HG03457 (cell line): ENCODE measurements at regions not wholly inside any gene's neighbourhood (a gene's known extent, or its start where the extent isn't known, plus 50 kb on each side); places are given as distances from the start of the nearest gene placed in this dataset.

ENCODE experiments used
- ATAC-seq: cut with Tn5 transposase; IDR thresholded peaks from one replicate; pipeline ENCODE4 v1.9.1; 2021; ENCODE audit warnings: moderate number of reproducible peaks; ENCODE audit not compliant: unreplicated experiment

DNA sequence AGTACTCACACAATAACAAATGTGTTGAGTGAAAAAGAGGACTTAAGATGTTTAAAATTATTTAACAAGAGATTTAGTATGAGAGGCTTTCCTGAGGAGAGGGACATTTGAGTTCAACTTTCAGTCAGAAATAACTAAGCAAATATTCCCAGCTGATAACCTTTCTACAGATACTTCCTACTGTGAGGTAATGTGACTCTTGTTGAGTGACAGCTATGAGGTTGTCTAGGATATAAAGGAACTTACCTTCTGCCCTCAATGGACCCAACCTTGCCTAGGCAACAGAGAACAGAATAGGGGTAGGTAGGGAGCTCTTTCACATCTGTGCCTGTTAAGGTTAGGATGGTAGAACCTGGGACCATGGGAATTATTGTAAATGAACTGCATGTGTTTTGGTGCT lies 54.7 kb downstream of the GLUD2 start:
- no peak for ATAC-seq

DNA sequence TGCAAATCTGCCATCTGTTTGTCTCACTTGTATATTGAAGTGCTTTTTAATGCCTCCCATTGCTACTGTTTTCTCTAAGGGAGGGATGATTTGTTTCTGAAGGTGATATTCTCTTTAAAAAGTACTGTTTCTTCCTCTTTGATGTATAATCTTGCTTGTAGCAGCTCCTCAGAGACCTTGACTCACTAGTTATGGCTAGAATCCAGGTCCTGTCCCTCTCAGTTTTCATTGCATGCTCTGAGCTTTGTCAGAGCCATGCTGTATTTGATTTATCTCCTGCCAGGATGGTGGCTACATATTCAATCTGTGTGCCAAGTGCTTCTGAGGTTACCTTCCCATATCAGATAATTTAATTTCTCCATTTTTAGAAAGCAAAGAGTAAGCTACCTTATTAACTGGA lies 56.0 kb downstream of the GLUD2 start:
- ATAC-seq, result no peak

DNA sequence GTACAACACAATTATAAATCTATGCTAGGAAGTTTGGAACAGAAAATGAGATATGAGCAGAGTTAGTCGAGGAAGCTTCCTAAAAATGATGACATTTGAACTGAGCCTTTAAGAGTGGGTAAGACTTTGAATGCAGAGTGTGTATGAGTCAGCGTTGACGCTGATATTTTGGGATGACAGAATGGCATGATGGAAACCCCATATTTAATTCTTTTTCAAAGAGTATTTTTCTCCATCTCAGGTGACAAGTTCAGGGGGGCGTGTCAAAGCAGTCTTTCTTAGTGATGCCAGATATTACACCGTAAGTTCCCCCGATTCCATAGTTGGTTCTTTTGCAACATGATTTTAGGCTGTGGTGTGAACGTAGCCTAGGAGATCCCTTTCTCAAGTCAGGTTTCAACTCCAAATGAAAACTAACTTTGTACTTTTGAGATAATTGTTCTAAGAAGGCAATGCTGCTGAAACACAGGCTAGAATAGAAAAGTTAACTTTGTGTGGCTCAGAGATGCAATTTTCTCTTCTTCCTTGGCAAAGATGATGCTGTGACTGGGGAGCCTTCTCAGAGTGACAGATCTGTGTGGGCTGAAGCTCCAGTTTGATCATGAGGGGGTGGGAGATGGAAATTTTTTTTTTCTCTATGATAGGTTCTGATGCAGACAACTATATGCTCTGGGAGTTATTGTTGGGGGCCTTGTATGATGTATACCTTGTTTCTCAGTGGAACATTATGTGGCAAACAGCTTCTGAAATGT lies 59.2 kb downstream of the GLUD2 start:
- ATAC-seq, result no peak

DNA sequence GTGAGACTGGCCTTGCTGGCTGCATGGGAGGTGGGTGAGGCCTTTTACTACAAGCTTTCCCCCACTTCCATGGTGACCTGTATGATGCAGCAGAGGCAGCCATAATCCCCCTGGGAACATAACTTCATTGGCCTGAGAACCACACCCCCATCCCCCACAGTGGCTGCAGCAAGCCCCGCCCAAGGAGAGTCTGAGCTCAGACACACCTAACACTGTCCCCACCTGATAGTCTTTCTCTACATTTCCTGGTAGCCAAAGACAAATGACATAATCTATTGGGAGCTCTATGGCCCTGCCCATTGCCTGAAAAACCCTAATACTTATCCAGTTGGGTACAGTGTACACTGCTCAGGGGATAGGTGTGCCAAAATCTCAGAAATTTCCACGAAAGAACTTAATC lies 62.6 kb downstream of the GLUD2 start:
- no peak for ATAC-seq

DNA sequence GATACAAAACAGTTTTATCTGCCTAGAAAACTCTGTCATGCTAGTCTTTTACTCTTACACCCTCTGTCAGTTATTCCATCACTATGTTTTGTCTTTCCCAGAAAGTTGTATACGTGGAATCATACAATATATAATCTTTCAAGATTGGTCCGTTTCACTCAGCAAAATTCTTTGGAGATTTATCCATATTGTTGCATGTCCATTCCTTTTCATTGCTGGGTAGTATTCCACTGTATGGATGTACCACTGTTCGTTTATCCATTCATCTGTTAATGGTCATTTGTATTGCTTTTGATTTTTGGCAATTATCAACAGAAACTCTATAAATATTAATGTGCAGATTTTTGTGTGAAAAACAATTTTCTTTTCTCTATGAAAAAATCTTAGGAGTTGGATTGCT lies 63.1 kb downstream of the GLUD2 start:
- ATAC-seq, result no peak

DNA sequence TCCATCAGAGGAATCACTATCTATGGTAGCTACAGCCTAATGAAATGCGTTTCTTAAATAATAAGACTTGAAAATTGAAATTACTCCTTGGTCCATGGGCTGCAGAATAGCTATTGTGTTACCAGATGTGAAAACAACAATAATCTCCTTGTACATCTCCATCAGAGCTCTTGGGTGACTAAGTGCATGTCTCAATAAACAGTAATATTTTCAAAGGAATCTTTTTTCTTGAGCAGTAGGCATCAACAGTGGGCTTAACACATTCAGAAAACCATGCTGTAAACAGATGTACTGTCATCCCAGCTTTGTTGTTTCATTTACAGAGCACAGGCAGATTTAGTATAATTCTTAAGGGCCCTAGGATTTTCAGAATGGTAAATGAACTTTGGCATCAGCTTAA lies 67.3 kb downstream of the GLUD2 start:
- no peak for ATAC-seq

DNA sequence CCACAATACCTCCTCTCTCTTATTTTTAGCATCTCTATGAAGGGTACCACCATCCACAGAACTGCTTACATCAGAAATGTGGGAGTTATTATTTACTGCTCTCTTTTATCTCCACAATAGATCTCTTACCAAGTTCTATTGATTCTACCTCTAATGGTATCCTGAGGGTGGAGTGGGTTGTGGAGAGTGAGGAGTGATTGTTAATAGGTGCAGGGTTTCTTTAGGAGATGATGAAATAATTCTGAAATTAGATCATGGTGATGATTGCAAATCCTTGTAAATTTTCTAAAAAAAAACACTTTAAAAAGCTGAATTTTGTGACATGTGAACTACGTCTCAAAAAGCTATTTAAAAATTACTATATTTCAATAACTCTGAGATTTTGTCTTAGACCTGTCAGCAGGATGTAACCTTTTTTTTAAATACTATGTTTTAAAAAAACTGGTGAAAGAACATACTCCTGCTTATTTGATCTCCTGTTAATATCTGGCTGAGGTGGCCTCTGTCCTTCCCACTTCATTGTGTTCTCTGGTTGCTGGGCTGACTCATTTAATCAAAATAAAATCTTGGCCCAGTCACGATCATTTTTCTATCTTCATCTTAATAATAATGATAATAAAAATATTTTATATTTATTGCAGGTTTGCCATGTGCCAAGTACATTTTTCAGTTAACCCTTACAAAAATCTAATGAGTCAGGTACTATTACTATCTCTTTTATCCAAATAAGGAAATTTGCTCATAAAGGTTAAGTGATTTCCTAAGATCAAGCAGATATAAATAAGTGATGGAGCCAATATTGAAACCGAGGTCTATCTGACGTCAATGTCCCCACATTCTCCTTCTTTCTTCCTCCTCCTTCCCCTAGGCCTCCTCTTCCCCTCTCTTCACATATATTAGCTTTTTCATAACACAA lies 73.5 kb downstream of the GLUD2 start:
- ATAC-seq, result no peak

DNA sequence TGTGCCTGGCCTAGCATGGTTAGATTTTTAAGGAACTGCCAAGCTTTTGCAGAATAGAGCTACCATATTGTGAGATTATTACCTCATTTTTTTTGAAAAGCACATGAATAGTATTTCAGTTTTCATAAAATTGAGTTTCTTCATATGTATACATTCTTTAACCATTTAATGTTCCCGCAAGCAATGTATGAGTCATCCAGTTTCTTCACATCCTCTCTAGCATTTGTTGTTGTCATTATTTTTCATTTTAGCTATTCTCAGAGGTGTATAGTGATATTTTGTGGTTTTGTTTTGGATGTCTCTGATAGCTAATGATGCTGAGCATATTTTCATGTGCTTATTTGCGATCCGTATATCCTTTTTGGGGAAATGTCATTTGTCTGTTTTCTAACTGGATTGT lies 74.9 kb downstream of the GLUD2 start:
- no peak for ATAC-seq

DNA sequence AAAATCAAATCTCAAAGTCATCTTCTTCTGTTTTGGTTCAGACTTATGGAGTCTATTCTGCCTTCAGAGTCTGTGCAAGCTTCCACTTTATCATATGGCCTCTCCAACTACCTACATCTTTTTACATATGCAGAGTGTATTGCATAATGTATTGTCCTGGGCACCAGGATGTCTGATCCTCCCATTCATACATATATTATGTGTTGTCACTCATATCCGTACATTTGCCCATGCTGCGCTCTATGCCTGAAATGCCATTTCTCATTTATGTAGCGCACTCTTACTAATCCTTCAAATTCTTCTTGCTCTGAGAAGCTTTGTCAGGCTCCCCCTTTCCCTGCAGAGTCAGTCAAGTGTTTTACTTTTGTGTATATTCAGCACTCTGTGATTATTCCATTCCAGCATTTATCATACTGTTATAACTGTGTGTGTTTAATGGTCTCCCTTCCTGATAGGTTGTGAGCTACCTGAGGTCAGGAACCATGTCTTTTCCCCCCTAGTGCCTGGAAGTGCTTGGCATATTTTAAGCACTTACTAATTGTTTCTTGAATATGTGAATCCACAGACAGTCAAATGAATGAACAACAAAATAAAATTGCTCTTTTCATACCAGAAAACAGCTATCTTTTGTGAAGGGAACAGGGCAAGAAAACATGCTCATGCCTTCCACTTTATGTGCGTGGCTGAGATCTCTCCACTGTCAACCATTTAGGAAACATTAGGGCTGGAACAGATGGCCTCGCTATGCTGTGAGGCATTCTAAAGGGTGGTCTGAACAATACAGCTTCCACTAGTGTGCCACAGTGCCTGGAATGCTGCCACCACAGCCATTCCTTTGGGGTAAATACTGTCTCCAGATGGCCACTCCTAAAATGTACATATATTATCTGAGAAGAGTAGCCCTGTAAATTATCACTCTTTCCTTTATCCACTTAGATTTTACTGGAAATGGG lies 81.8 kb downstream of the GLUD2 start:
- no peak for ATAC-seq

DNA sequence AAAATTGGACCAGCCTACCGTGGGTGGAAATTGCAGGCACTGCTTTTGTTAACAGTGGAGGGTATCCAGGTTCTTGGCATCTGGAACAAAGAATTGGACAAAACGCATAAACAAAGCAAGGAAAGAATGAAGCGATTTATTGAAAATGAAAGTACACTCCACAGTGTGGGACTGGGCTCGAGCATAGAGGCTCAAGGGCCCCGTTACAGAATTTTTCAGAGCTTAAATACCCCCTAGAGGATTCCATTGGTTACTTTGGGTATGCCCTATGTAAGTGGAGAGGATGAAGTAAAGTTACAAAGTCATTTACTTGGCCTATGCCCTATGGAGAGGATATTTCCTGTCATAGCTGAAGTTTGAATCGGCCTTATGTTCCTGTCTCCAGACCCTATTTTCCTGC lies 85.3 kb downstream of the GLUD2 start:
- no peak for ATAC-seq

DNA sequence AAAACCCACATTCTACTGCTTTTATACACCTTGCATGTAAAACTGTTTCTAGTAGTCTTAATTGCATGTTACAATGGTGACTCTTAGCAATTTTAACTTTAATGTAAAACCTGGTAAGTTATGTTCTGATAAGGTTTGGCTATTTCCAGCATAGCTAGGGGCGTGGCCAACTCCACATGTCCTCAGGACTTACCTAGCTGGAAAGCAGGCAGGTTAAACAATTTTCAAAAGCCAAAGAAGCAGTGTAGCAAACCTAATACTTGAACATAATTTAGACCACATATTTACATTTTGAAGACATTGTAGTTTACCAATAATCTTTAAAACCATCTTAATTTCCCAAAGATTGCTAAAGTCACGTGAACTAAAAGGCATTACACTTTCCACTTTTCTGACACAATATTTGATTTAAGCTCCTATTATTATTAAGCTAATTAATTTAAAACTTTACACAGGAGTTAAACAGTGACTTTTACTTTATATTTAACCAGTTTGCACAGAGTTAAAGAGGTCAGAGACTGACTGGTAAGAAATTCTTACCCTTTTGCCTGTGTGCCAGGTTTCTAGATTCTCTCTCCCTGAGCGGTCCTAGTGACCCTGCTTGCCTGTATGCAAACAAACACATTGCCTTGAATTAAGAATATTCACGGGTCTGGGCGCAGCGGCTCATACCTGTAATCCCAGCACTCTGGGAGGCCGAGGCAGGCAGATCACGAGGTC lies 88.2 kb downstream of the GLUD2 start:
- ATAC-seq, result no peak

DNA sequence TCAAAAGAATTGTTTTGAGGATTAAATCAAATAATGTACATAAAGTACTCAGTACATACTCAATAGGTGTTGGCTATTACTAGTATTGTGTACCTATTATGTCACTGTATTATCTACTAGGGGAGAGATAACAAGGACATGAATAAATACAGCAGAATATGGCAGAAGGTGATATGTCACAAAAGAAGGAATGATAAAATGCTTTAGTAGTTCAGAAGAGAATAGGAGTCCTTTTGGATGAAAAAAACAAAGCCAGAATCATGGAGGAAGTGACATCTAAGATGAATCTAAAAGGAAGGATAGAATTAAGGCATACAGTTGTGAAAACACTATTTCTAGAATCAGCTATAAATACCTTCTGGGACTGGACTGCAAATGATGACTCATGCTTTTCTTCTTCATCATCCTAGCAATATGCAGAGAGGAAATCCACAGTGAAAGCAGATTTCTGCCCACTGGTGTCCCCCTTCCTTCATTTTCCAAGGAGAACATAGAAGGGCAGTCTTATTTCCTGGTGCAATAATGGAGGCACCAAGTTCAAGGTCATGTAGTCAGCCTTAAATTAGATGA lies 98.7 kb downstream of the GLUD2 start:
- ATAC-seq, result no peak

DNA sequence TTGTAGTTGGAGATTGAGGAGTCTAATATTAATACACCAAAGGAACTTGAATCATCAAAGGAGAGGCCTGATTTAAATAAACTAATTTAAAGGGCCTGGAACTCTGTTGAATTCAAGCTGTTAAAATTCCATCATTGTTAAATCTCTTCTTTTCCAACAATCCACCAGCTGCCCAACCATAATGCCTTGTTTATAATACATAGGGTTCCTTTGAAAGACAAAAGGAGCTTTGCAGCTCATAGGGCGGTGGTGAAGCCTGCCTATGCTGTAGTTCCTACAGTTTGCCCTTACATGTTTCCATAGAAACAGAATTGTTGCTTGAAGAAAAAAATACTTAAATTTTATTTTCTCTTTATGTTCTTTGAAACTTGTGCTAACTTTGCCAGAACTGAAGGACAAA lies 102.8 kb downstream of the GLUD2 start:
- no peak for ATAC-seq

DNA sequence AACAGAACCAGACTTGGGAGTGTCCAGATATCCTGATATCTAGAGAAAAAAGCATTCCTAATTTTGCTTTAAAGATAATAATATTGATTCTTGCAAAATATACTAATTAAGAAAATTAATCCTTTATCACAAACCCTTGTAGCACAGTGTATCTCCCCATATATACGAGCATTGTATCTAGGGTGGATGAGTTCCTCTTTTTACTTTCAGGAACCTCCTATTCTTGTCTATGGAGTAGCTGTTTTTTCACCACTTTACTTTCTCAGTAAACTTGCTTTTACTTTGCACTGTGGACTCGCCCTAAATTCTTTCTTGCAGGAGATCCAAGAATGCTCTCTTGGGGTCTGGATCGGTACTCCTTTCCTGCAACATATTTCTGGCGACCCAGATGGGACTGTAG lies 103.9 kb downstream of the GLUD2 start:
- no peak for ATAC-seq

DNA sequence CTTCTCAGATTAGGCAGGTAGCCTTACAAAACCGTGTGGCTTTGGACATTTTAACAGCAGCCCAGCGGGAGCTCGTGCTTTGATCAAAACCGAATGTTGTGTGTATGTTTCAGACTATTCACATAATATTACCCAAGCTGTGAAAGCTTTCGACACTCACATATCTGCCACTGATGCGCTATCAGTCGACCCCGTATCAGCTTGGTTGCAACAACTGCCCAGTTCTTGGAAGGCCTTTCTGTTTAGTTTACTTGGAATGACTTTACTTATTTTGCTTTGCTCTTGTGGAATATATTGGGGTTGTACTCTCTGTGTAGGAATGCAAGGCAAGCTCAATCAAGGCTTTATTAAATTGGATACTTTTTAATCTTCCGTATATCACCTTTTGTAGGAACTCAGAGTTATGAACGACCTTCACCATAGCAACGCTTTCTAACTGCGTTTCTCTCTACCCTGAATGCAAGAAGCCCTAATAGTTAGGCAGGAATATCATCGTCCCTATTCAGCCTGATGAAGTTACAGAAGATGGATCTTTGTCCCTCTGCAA lies 107.5 kb downstream of the GLUD2 start:
- no peak for ATAC-seq

DNA sequence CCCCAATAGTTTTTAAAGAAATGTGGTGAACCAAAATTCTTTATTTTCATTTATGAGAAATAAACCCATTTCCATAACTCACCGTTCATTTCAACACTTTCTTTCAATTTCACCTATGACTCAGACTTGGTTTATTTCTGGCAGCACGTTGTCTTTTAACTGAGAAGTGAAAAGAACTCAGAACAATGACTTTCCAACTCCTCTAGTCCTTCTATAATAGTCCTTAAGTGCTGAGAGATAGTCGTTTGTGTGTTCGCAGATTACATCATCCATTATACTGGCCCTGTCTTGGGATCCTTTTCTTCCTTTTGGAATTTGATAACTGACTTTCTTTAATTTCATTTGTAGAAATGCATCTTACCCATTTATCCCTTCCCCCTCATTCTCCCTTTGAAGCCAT lies 113.6 kb downstream of the GLUD2 start:
- ATAC-seq, result peak; percentile 83

DNA sequence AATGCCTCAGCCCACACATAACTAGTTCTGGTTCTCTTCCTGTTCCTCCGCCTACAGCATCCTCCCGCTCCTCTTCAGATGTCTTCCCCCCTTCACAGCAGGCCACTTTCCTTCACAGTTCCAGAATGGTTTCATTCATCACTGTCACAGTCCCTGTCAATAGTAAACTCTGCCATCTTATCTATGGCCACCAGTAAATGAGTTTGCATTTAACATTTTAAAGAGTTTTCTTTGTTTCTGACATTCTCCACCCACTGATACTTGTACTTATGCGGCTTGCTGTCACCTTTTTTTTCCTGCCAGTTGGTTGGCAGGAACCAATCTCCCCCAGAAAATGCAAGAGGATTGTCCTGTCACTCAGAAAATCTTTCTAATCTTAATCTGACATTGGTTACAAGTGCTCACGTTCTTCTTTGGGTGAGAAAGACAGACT lies 114.1 kb downstream of the GLUD2 start:
- peak; percentile 34 for ATAC-seq

DNA sequence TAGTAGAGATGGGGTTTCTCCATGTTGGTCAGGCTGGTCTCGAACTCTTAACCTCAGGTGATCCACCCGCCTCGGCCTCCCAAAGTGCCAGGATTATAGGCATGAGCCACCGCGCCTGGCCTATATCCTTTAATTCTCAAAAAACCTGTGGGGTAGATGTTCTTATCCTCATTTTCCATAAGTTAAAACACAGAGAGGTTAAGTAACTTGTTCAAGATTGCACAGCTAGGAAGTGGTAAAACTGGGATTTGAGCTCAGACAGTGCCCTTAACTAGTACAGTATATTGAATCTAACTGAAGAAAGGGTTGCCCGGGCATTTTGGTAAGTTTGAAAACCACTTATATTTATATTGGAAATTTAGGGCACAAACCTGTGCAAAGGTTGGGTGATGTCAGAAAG lies 116.0 kb downstream of the GLUD2 start:
- ATAC-seq, result no peak

DNA sequence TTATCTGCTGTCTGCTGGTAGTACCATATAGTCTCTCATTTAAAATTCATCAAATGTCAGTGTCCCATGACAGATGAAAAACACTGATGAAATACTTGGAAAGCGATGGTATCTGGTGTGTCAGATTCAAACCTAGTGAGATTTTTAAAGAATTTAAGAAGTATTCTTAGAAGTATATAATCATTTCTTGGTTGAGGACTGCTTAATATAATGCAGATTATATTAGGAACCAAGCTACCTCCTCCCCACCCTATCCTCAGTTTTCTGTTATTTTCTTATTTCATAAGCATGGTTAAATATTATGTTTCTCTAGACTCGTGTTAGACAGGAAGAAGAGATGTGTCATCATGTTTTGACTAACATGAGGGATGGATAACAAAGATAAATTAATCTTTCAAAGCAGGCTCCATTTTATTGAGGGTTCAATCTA lies 118.5 kb downstream of the GLUD2 start:
- no peak for ATAC-seq
